Neural progenitor cell (in vitro differentiated cells): ENCODE measurements at regions not wholly inside any gene's neighbourhood (a gene's known extent, or its start where the extent isn't known, plus 50 kb on each side); places are given as distances from the start of the nearest gene placed in this dataset.
A peak's percentile ranks its signal among the peaks of the same experiment; 100 is the strongest.

Experiments
- DNase-seq: peaks from one replicate; pipeline ENCODE4 v3.0.0-alpha.2; 2016; ENCODE audit warnings: low spot score
- H2AFZ ChIP-seq: fragments of 200-600 bp; sonication (generic); replicated peaks from 2 replicates; pipeline ENCODE4 v1.6.1; 2016; ENCODE audit warnings: antibody characterized with exemption
- H3F3A ChIP-seq: fragments of 200-600 bp; sonication (generic); 2 replicates; pipeline ENCODE4 v1.6.1; 2016; ENCODE audit warnings: antibody characterized with exemption, low read depth
- H3K27ac ChIP-seq: fragments of 200-600 bp; sonication (generic); 2 replicates; pipeline ENCODE4 v1.5.1; 2016; ENCODE audit warnings: mild to moderate bottlenecking
- H3K27me3 ChIP-seq: fragments of 200-600 bp; sonication (generic); 2 replicates; pipeline ENCODE4 v1.6.1; 2016; ENCODE audit warnings: mild to moderate bottlenecking, moderate library complexity
- H3K36me3 ChIP-seq: fragments of 200-600 bp; sonication (generic); 2 replicates; pipeline ENCODE4 v1.5.1; 2016
- H3K4me1 ChIP-seq: fragments of 200-600 bp; sonication (generic); 2 replicates; pipeline ENCODE4 v1.6.1; 2016; ENCODE audit warnings: mixed run types
- H3K4me2 ChIP-seq: fragments of 200-600 bp; sonication (generic); 2 replicates; pipeline ENCODE4 v1.6.1; 2016
- H3K4me3 ChIP-seq: fragments of 200-600 bp; sonication (generic); 2 replicates; pipeline ENCODE4 v1.5.1; 2016
- H3K79me2 ChIP-seq: fragments of 200-600 bp; sonication (generic); 2 replicates; pipeline ENCODE4 v1.6.1; 2016; ENCODE audit warnings: low read depth
- H3K9ac ChIP-seq: fragments of 200-600 bp; sonication (generic); 2 replicates; pipeline ENCODE4 v1.6.1; 2016
- H3K9me3 ChIP-seq: fragments of 200-600 bp; sonication (generic); 2 replicates; pipeline ENCODE4 v1.5.1; 2016; ENCODE audit warnings: low read depth
- H4K20me1 ChIP-seq: fragments of 200-600 bp; sonication (generic); 2 replicates; pipeline ENCODE4 v1.6.1; 2016; ENCODE audit warnings: low read depth
- H3K27ac Mint-ChIP-seq: 3 replicates; pipeline ENCODE4 v1.8.0; 2021; ENCODE audit warnings: mixed read lengths
- H3K27me3 Mint-ChIP-seq: 2 replicates; pipeline ENCODE4 v1.8.0; 2022; ENCODE audit warnings: low read depth, mild to moderate bottlenecking, inconsistent platforms, moderate library complexity, mixed read lengths; ENCODE audit not compliant: insufficient read depth
- H3K36me3 Mint-ChIP-seq: 3 replicates; pipeline ENCODE4 v1.8.0; 2021; ENCODE audit warnings: mixed read lengths
- H3K4me1 Mint-ChIP-seq: 3 replicates; pipeline ENCODE4 v1.8.0; 2021; ENCODE audit warnings: mixed read lengths
- H3K4me3 Mint-ChIP-seq: 3 replicates; pipeline ENCODE4 v1.8.0; 2021; ENCODE audit warnings: mild to moderate bottlenecking, moderate library complexity, mixed read lengths
- H3K9me3 Mint-ChIP-seq: 3 replicates; pipeline ENCODE4 v1.8.0; 2020; ENCODE audit warnings: mixed read lengths
- EZH2 ChIP-seq: fragments of 200-600 bp; sonication (generic); IDR thresholded peaks from 2 replicates; pipeline ENCODE4 v1.6.1; 2017; ENCODE audit warnings: antibody characterized with exemption, mild to moderate bottlenecking, moderate library complexity
- EZH2phosphoT487 ChIP-seq: fragments of 200-600 bp; sonication (generic); IDR thresholded peaks from 2 replicates; pipeline ENCODE4 v1.6.1; 2017; ENCODE audit warnings: antibody characterized with exemption
- TF ChIP-seq, protein P1 (sequence below): fragments of 200-600 bp; sonication (generic); IDR thresholded peaks from 2 replicates; pipeline ENCODE4 v1.5.1; 2017; ENCODE audit warnings: antibody characterized with exemption, mild to moderate bottlenecking

DNA sequence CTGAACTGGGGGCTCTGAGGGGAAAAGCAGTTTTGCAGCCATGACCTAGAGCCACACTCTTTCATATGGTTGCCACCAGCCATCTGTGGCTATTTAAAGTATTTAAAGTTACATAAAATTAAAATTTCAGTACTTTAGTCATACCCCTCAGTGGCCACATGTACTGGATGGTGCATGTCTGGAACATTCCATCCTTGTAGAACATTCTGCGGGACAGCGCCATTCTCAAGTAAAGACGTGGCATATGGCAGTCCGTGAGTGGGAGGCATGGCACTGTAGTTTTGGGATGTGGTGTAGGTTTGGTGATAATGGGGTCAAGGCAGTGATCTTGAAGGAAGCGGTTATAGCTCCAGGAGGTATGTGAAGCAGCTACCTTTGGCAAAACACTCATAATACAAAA is 61.4 kb upstream of the NFIL3 start:
- DNase-seq, result no peak
- H3K36me3 Mint-ChIP-seq, result no peaks in the 10 kb centered on the region
- no peaks in the 10 kb centered on the region for H3K4me1 Mint-ChIP-seq
- Histone ChIP-seq H2AFZ (no peak overlapping the region), H3K36me3 (no peaks in the 10 kb centered on the region), H4K20me1 (no peaks in the 10 kb centered on the region), H3K4me1 (no peaks in the 10 kb centered on the region), H3F3A (no peaks in the 10 kb centered on the region), H3K9me3 (no peaks in the 10 kb centered on the region), H3K9ac (no peak overlapping the region), H3K27ac (no peak overlapping the region), H3K27me3 (no peaks in the 10 kb centered on the region), H3K79me2 (no peaks in the 10 kb centered on the region), H3K4me2 (no peak overlapping the region), H3K4me3 (no peak overlapping the region)
- peaks cover 7% of the 10 kb centered on the region for H3K27me3 Mint-ChIP-seq
- no peaks in the 10 kb centered on the region for H3K9me3 Mint-ChIP-seq
- H3K27ac Mint-ChIP-seq, result no peak overlapping the region
- no peak for TF ChIP-seq EZH2
- TF ChIP-seq, protein P1, sequence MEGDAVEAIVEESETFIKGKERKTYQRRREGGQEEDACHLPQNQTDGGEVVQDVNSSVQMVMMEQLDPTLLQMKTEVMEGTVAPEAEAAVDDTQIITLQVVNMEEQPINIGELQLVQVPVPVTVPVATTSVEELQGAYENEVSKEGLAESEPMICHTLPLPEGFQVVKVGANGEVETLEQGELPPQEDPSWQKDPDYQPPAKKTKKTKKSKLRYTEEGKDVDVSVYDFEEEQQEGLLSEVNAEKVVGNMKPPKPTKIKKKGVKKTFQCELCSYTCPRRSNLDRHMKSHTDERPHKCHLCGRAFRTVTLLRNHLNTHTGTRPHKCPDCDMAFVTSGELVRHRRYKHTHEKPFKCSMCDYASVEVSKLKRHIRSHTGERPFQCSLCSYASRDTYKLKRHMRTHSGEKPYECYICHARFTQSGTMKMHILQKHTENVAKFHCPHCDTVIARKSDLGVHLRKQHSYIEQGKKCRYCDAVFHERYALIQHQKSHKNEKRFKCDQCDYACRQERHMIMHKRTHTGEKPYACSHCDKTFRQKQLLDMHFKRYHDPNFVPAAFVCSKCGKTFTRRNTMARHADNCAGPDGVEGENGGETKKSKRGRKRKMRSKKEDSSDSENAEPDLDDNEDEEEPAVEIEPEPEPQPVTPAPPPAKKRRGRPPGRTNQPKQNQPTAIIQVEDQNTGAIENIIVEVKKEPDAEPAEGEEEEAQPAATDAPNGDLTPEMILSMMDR, result no peak
- TF ChIP-seq EZH2phosphoT487, result no peak
- H3K4me3 Mint-ChIP-seq, result no peak overlapping the region

DNA sequence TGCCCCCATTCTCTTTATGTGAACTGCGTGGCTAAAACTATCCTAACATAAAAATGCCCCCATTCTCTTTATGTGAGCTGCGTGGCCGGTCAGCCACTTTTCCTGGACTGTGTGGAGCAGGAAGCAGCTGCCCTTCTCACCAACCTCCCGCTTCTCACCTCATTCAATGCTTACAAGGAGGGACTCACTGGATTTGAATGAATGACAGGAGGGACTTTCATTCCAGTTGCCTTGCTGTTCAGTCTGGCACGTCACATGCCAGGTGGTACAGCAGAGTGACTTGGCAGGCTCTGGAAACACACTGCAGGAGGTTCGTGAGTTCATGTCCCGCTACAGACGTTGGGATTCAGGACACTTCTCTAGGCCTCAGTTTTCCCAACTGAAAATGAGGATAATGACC is 60.2 kb upstream of the NFIL3 start:
- Mint-ChIP-seq H3K27ac (peak overlapping the region; percentile 51), H3K9me3 (no peaks in the 10 kb centered on the region), H3K27me3 (peaks cover 5% of the 10 kb centered on the region), H3K4me3 (no peak overlapping the region), H3K4me1 (no peaks in the 10 kb centered on the region), H3K36me3 (no peaks in the 10 kb centered on the region)
- no peaks in the 10 kb centered on the region for H3K79me2 ChIP-seq
- H3K4me2 ChIP-seq, result no peak overlapping the region
- H3F3A ChIP-seq, result no peaks in the 10 kb centered on the region
- H3K4me3 ChIP-seq, result no peak overlapping the region
- H4K20me1 ChIP-seq, result no peaks in the 10 kb centered on the region
- no peaks in the 10 kb centered on the region for H3K9me3 ChIP-seq
- TF ChIP-seq, protein P1, result no peak
- no peak for TF ChIP-seq EZH2phosphoT487
- no peak for TF ChIP-seq EZH2
- DNase-seq, result no peak
- H3K9ac ChIP-seq, result no peak overlapping the region
- H2AFZ ChIP-seq, result no peak overlapping the region
- no peak overlapping the region for H3K27ac ChIP-seq
- H3K36me3 ChIP-seq, result no peaks in the 10 kb centered on the region
- no peaks in the 10 kb centered on the region for H3K27me3 ChIP-seq
- H3K4me1 ChIP-seq, result no peaks in the 10 kb centered on the region

DNA sequence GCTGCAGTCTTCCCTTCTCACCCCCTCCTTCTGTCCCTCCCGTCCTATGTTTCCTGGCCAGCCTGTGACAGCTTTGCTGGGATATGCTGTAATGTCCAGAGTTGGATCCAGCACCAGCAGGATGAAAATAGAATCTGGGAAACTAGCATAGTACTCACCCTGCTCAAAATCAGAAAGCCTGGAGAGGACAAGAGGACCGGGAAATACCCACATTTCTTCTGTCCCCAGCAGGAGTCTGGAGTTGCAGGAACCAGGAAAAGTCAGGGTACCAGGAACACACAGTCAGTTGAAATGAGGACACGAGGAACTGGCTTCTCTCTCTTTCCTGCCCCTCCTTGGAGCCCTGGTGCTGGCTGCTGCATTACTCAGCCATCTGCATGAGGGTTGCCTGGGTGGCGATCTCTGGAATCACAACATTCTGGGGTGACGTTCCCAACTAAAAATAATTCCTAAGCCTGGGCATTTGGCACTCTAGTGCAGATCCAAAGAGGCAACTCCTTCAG is 59.6 kb upstream of the NFIL3 start:
- no peak overlapping the region for H2AFZ ChIP-seq
- no peaks in the 10 kb centered on the region for H3K9me3 Mint-ChIP-seq
- no peaks in the 10 kb centered on the region for H3F3A ChIP-seq
- no peaks in the 10 kb centered on the region for H3K27me3 ChIP-seq
- no peak overlapping the region for H3K4me3 ChIP-seq
- no peak overlapping the region for H3K9ac ChIP-seq
- H3K27me3 Mint-ChIP-seq, result peaks cover 6% of the 10 kb centered on the region
- no peak overlapping the region for H3K27ac Mint-ChIP-seq
- no peaks in the 10 kb centered on the region for H3K4me1 ChIP-seq
- no peak overlapping the region for H3K27ac ChIP-seq
- no peaks in the 10 kb centered on the region for H3K36me3 ChIP-seq
- H3K4me3 Mint-ChIP-seq, result no peak overlapping the region
- no peaks in the 10 kb centered on the region for H3K9me3 ChIP-seq
- no peaks in the 10 kb centered on the region for H4K20me1 ChIP-seq
- no peak overlapping the region for H3K4me2 ChIP-seq
- no peaks in the 10 kb centered on the region for H3K36me3 Mint-ChIP-seq
- H3K4me1 Mint-ChIP-seq, result peaks cover 1% of the 10 kb centered on the region
- TF ChIP-seq, protein P1, result no peak
- TF ChIP-seq EZH2, result no peak
- TF ChIP-seq EZH2phosphoT487, result no peak
- no peaks in the 10 kb centered on the region for H3K79me2 ChIP-seq
- no peak for DNase-seq
